Heart right ventricle (tissue), 16 donors: ENCODE measurements at regions not wholly inside any gene's neighbourhood (a gene's known extent, or its start where the extent isn't known, plus 50 kb on each side); places are given as distances from the start of the nearest gene placed in this dataset.

Experiments used
- ATAC-seq, 8 donors: fragments of 200-7000 bp; cut with Tn5 transposase; one replicate each; pipeline ENCODE4 v1.9.1; 2020; ENCODE audit warnings: mild to moderate bottlenecking in 8 of 8, moderate library complexity in 8 of 8, moderate number of reproducible peaks in 1 of 8
- DNase-seq, 2 donors: peaks; one replicate each; pipeline ENCODE4 v3.0.0-alpha.2; 2020
- H3K27ac ChIP-seq, 10 donors: fragments of 200-600 bp; sonication (generic) in 2 of 10; one replicate each; pipeline versions ENCODE4 v1.5.0 to v1.8.0; 2020 to 2022; ENCODE audit warnings: mild to moderate bottlenecking in 3 of 10
- H3K27me3 ChIP-seq, 7 donors: fragments of 200-600 bp; one replicate each; pipeline ENCODE4 v1.8.0; 2021 to 2022; ENCODE audit warnings: mild to moderate bottlenecking in 2 of 7
- H3K36me3 ChIP-seq, 9 donors: fragments of 200-600 bp; sonication (generic) in 1 of 9; one replicate each; pipeline versions ENCODE4 v1.5.0 to v1.8.0; 2020 to 2022; ENCODE audit warnings: mild to moderate bottlenecking in 2 of 9
- H3K4me1 ChIP-seq, 9 donors: fragments of 200-600 bp; sonication (generic) in 1 of 9; one replicate each; pipeline versions ENCODE4 v1.5.0 to v1.8.0; 2020 to 2022; ENCODE audit warnings: mild to moderate bottlenecking in 4 of 9
- H3K4me3 ChIP-seq, 10 donors: fragments of 200-600 bp; sonication (generic) in 2 of 10; one replicate each; pipeline versions ENCODE4 v1.5.0 to v1.8.0; 2020 to 2022; ENCODE audit warnings: mild to moderate bottlenecking in 7 of 10, moderate library complexity in 2 of 10
- H3K9me3 ChIP-seq, 11 donors: fragments of 200-600 bp in 10 of 11; sonication (generic) in 2 of 11; one replicate each; pipeline versions ENCODE4 v1.5.0 to v1.8.0; 2013 to 2022; ENCODE audit warnings: mild to moderate bottlenecking in 2 of 11, control low read depth in 1 of 11, moderate library complexity in 1 of 11
- CTCF ChIP-seq, 9 donors: fragments of 200-600 bp; sonication (generic) in 2 of 9; IDR thresholded peaks; one replicate each; pipeline versions ENCODE4 v1.5.0 to v1.8.0; 2021 to 2022; ENCODE audit warnings: antibody characterized with exemption in 9 of 9, mild to moderate bottlenecking in 5 of 9, moderate library complexity in 1 of 9
- WGBS, 2 donors: extraction: QIAGEN DNeasy Blood & Tissue Kit; methylation state at CpG; one replicate each; pipeline ENCODE4 v1.1.7; 2013; ENCODE audit warnings: inconsistent platforms in 1 of 2; 5-methylcytosine and 5-hydroxymethylcytosine counted together
- intact Hi-C, 10 donors: fragments of 100-400 bp; cut with DNase I; formaldehyde crosslinking; loops; one replicate each; pipeline versions ENCODE4 v1.11.1 to v1.14.2; 2022
- donor health status: Arrhythmogenic right ventricular cardiomyopathy.
- donor health status: ischemic (EF 13 %, LVEDD 7.1; RV severe dilation, severe dysfunction).
- donor health status: healthy with polysubstance abuse.
- donor health status: DM: no; HTN: yes; CAD: no.
- donor health status: DM: no; HTN: no; CAD: no.
- donor health status: ischemic (EF 25% LVEDD 6.9; RV normal size, moderate dysfunction).
- donor health status: ischemic (EF 25% LVEDD 5.7; RV mildly dilated, moderate dysfunction).
- donor health status: healthy.
- donor health status: DM: yes; HTN: yes; CAD: no.
- donor health status: Ischemic cardiomyopathy.
- donor health status: ischemic (EF 35%, LVEDD 5.7; RV mildly dilated, moderate dysfunction).
- donor health status: nonischemic (EF 11% LVEDD 7.7; RV severe dilation, severe dysfunction).
- donor health status: DM: yes; HTN: yes; CAD: no.
- donor health status: PGD.
- donor health status: ischemic (EF 29% LVEDD 5.4; RV normal size, mild dysfunction).
- donor health status: nonischemic (EF 23%, LVEDD 6.1; RV moderate dilation, normal function).

GRCh38 chr6:122871079-122871478 lies 82.0 kb downstream of the SMPDL3A start:
- intact Hi-C loops: loop anchor here in 4 of 10 donors (5.0 kb wide), 2 partner anchors 441 to 446 kb away; no protein-coding TSS in a partner anchor
- DNase-seq: no peak
- 76 to 80% methylated on average over 1 of the region's 1 CpG for WGBS, 2 donors
- Histone ChIP-seq H3K9me3 (no peaks in the 10 kb centered on the region), H3K36me3 (no peaks in the 10 kb centered on the region), H3K27me3 (peaks cover 0 to 10% (median 0%) of the 10 kb centered on the region in 7 donors), H3K4me1 (no peaks in the 10 kb centered on the region), H3K27ac (no peak overlapping the region), H3K4me3 (no peak overlapping the region)
- TF ChIP-seq CTCF (IDR thresholded peaks at IDR 0.05): no peak
- ATAC-seq: no peak

GRCh38 chr6:122872311-122872710 lies 83.3 kb downstream of the SMPDL3A start:
- WGBS, 2 donors: 74 to 87% methylated on average over 4 of the region's 4 CpGs
- no peaks in the 10 kb centered on the region for H3K36me3 ChIP-seq
- no peak for TF ChIP-seq CTCF (IDR thresholded peaks at IDR 0.05)
- peaks cover 0 to 5% (median 0%) of the 10 kb centered on the region in 7 donors for H3K27me3 ChIP-seq
- no peak for ATAC-seq
- no peaks in the 10 kb centered on the region for H3K9me3 ChIP-seq
- intact Hi-C loops: loop anchor here in 4 of 10 donors (5.0 kb wide), 2 partner anchors 440 to 445 kb away; no protein-coding TSS in a partner anchor
- no peak for DNase-seq
- no peaks in the 10 kb centered on the region for H3K4me1 ChIP-seq
- no peak overlapping the region for H3K4me3 ChIP-seq
- no peak overlapping the region for H3K27ac ChIP-seq

- no peak for TF ChIP-seq CTCF (IDR thresholded peaks at IDR 0.05)
- Histone ChIP-seq H3K36me3 (no peaks in the 10 kb centered on the region), H3K4me3 (no peak overlapping the region), H3K9me3 (peaks cover 0 to 3% (median 0%) of the 10 kb centered on the region in 11 donors), H3K27ac (no peak overlapping the region), H3K27me3 (peaks cover 0 to 5% (median 0%) of the 10 kb centered on the region in 7 donors), H3K4me1 (no peaks in the 10 kb centered on the region)
- WGBS, 2 donors: 92 to 93% methylated on average over 3 of the region's 3 CpGs
- DNase-seq (no peak), ATAC-seq (no peak)
- intact Hi-C loops: no loop called here
Observed at GRCh38 chr6:122877302-122877701, 88.2 kb downstream of the SMPDL3A start.

GRCh38 chr6:122878796-122879195 lies 89.7 kb downstream of the SMPDL3A start:
- 29 to 49% methylated on average over 1 of the region's 1 CpG for WGBS, 2 donors
- no peak overlapping the region for H3K27ac ChIP-seq
- intact Hi-C loops: no loop called here
- TF ChIP-seq CTCF (IDR thresholded peaks at IDR 0.05): no peak
- no peaks in the 10 kb centered on the region for H3K36me3 ChIP-seq
- ATAC-seq (no peak), DNase-seq (no peak)
- no peak overlapping the region for H3K4me3 ChIP-seq
- H3K4me1 ChIP-seq: no peaks in the 10 kb centered on the region
- peaks cover 0 to 8% (median 0%) of the 10 kb centered on the region in 11 donors for H3K9me3 ChIP-seq
- H3K27me3 ChIP-seq: peaks cover 0 to 5% (median 0%) of the 10 kb centered on the region in 7 donors
